C4-2B (cell line): ENCODE measurements at regions not wholly inside any gene's neighbourhood (a gene's known extent, or its start where the extent isn't known, plus 50 kb on each side); places are given as distances from the start of the nearest gene placed in this dataset.

Source experiments
- H3K27ac ChIP-seq: fragments of 450-650 bp; 2 replicates; pipeline ENCODE4 v1.5.1; 2017
- CTCF ChIP-seq: fragments of 450-650 bp; conservative IDR thresholded peaks from 2 replicates; pipeline ENCODE4 v1.5.1; 2017; ENCODE audit warnings: mild to moderate bottlenecking
- ZFX ChIP-seq: fragments of 450-650 bp; IDR thresholded peaks from 2 replicates; pipeline ENCODE4 v1.6.1; 2017

- TF ChIP-seq ZFX = no peak
- TF ChIP-seq CTCF = no peak
- H3K27ac ChIP-seq = no peak overlapping the region
These were observed 193.3 kb downstream of the C11orf91 start for GRCh38 chr11:33507356-33507755.

- H3K27ac ChIP-seq = no peak overlapping the region
- TF ChIP-seq ZFX (no peak), CTCF (no peak)
These were observed 195.5 kb downstream of the C11orf91 start for GRCh38 chr11:33505093-33505492.

GRCh38 chr11:33500861-33501479 is 199.7 kb downstream of the C11orf91 start:
- no peak overlapping the region for H3K27ac ChIP-seq
- TF ChIP-seq ZFX = no peak
- no peak for TF ChIP-seq CTCF

- no peak overlapping the region for H3K27ac ChIP-seq
- TF ChIP-seq ZFX = no peak
- TF ChIP-seq CTCF = no peak
These were observed 200.3 kb downstream of the C11orf91 start for GRCh38 chr11:33500332-33500731.

- TF ChIP-seq CTCF (no peak), ZFX (no peak)
- no peak overlapping the region for H3K27ac ChIP-seq
These were observed 208.0 kb downstream of the C11orf91 start for GRCh38 chr11:33492596-33492995.

- TF ChIP-seq ZFX = no peak
- no peak for TF ChIP-seq CTCF
- no peak overlapping the region for H3K27ac ChIP-seq
These were observed 209.7 kb downstream of the C11orf91 start for GRCh38 chr11:33490842-33491370.

- no peak for TF ChIP-seq CTCF
- TF ChIP-seq ZFX = no peak
These were observed 211.7 kb downstream of the C11orf91 start for GRCh38 chr11:33488971-33489370.

More at GRCh38 chr11:33488971-33489370, 211.7 kb downstream of the C11orf91 start:
- H3K27ac ChIP-seq = no peak overlapping the region
